Spinal cord (tissue), 9 donors: ENCODE measurements at regions not wholly inside any gene's neighbourhood (a gene's known extent, or its start where the extent isn't known, plus 50 kb on each side); places are given as distances from the start of the nearest gene placed in this dataset.
A peak's percentile ranks its signal among the peaks of the same experiment; 100 is the strongest.

Experiments used
- DNase-seq, 6 donors: peaks; one replicate each; pipeline versions ENCODE4 v3.0.0 to v3.0.0-alpha.2; 2013 to 2015; ENCODE audit warnings: low spot score in 6 of 6, low read depth in 4 of 6
- H3K27ac ChIP-seq: one replicate; pipeline ENCODE4 v1.5.1; 2013; ENCODE audit warnings: low read depth, low read length, control low read depth
- H3K27me3 ChIP-seq: one replicate; pipeline ENCODE4 v1.6.1; 2013; ENCODE audit warnings: low read length; ENCODE audit not compliant: control insufficient read depth, insufficient read depth
- H3K36me3 ChIP-seq: one replicate; pipeline ENCODE4 v1.6.1; 2013; ENCODE audit warnings: low read length; ENCODE audit not compliant: control insufficient read depth, insufficient read depth
- H3K4me1 ChIP-seq: one replicate; pipeline ENCODE4 v1.6.1; 2013; ENCODE audit warnings: low read length; ENCODE audit not compliant: control insufficient read depth, insufficient read depth
- H3K4me3 ChIP-seq: one replicate; pipeline ENCODE4 v1.5.1; 2013; ENCODE audit warnings: low read depth, low read length, control low read depth
- H3K9me3 ChIP-seq: one replicate; pipeline ENCODE4 v1.6.1; 2013; ENCODE audit warnings: low read length; ENCODE audit not compliant: control insufficient read depth, insufficient read depth
- WGBS: methylation state at CpG from one replicate; pipeline ENCODE4 v1.1.5; 2013; ENCODE audit warnings: missing lambda C conversion rate; ENCODE audit not compliant: insufficient coverage; 5-methylcytosine and 5-hydroxymethylcytosine counted together
- donor health status: healthy.

GRCh38 chr9:107386396-107386795 is 103.2 kb downstream of the KLF4 start:
- Histone ChIP-seq H3K27me3 (no peaks in the 10 kb centered on the region), H3K9me3 (no peaks in the 10 kb centered on the region), H3K27ac (peak overlapping the region; percentile 35), H3K4me3 (no peak overlapping the region), H3K4me1 (no peaks in the 10 kb centered on the region), H3K36me3 (no peaks in the 10 kb centered on the region)
- 86% methylated on average over 1 of the region's 1 CpG for WGBS
- no peak for DNase-seq
